Esophagus squamous epithelium (tissue), 4 donors: ENCODE measurements at regions not wholly inside any gene's neighbourhood (a gene's known extent, or its start where the extent isn't known, plus 50 kb on each side); places are given as distances from the start of the nearest gene placed in this dataset.

Experiments
- POLR2A ChIP-seq, 4 donors: fragments of 450-650 bp; IDR thresholded peaks; one replicate each; pipeline ENCODE4 v1.6.1; 2017; ENCODE audit warnings: antibody characterized with exemption in 4 of 4, mild to moderate bottlenecking in 4 of 4, moderate library complexity in 3 of 4
- TF ChIP-seq, protein P1 (sequence below), 6 experiments: fragments of 450-650 bp in 4 of 6; fragments of 200-600 bp in 2 of 6; sonication (generic) in 2 of 6; IDR thresholded peaks; one replicate each; pipeline ENCODE4 v1.5.1; 2016 to 2019; ENCODE audit warnings: antibody characterized with exemption in 6 of 6, mild to moderate bottlenecking in 4 of 6, moderate library complexity in 4 of 6

DNA sequence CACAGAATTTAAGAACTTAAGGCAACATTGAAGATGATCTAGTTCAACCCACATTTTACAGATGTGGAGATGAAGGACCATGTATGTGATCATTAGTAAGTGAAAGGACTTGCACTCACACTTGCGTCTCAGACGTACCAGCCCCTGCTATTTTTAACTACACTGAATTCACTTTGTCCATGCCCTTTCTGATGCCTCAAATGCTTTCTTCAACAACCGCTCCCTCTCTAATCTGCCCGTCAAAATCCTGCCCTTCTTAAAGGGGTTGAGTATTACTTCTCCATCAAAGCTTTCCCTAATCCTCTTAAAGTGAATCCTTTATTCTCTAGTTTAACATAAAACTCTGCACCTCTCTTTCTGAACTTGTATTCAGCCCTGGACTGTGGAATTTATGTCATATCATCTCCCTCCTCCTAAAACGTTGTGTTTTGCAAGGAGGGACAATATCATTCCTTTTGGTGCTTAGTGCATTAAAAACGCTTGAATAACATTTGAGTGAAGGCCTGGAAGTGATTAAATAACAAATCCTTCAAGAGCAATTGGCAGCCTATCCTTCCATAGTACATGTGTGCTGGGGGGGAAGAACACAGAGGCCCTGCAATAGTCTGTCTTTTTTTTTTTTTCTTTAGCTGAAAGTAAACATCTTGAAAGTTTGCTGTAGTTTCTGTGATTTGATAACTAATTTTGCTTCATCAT, 493.3 kb downstream of the LMO7 start:
- TF ChIP-seq, protein P1, sequence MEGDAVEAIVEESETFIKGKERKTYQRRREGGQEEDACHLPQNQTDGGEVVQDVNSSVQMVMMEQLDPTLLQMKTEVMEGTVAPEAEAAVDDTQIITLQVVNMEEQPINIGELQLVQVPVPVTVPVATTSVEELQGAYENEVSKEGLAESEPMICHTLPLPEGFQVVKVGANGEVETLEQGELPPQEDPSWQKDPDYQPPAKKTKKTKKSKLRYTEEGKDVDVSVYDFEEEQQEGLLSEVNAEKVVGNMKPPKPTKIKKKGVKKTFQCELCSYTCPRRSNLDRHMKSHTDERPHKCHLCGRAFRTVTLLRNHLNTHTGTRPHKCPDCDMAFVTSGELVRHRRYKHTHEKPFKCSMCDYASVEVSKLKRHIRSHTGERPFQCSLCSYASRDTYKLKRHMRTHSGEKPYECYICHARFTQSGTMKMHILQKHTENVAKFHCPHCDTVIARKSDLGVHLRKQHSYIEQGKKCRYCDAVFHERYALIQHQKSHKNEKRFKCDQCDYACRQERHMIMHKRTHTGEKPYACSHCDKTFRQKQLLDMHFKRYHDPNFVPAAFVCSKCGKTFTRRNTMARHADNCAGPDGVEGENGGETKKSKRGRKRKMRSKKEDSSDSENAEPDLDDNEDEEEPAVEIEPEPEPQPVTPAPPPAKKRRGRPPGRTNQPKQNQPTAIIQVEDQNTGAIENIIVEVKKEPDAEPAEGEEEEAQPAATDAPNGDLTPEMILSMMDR (IDR thresholded peaks at IDR 0.05), result no peak
- no peak for TF ChIP-seq POLR2A (IDR thresholded peaks at IDR 0.05)
